Osteoblast (primary cell): ENCODE measurements at regions not wholly inside any gene's neighbourhood (a gene's known extent, or its start where the extent isn't known, plus 50 kb on each side); places are given as distances from the start of the nearest gene placed in this dataset.

ENCODE experiments used
- DNase-seq: peaks from one replicate; pipeline ENCODE4 v3.0.0; 2011; ENCODE audit warnings: low spot score, mixed read lengths; ENCODE audit not compliant: insufficient read length; ENCODE audit errors: missing footprints
- H2AFZ ChIP-seq: 2 replicates; pipeline ENCODE4 v1.6.0; 2011; ENCODE audit warnings: mild to moderate bottlenecking, low read length
- H3K27ac ChIP-seq: 2 replicates; pipeline ENCODE4 v1.5.1; 2011; ENCODE audit warnings: mild to moderate bottlenecking, low read depth, low read length, moderate library complexity
- H3K27me3 ChIP-seq: 2 replicates; pipeline ENCODE4 v1.6.0; 2012; ENCODE audit warnings: mild to moderate bottlenecking, control low read depth, inconsistent platforms, low read length, moderate library complexity; ENCODE audit not compliant: insufficient read depth
- H3K36me3 ChIP-seq: 2 replicates; pipeline ENCODE4 v1.5.1; 2011; ENCODE audit warnings: mild to moderate bottlenecking, low read length, control low read depth, moderate library complexity; ENCODE audit not compliant: insufficient read depth
- H3K4me1 ChIP-seq: 2 replicates; pipeline ENCODE4 v1.5.1; 2011; ENCODE audit warnings: mild to moderate bottlenecking, low read length, control low read depth, moderate library complexity; ENCODE audit not compliant: insufficient read depth
- H3K4me2 ChIP-seq: 2 replicates; pipeline ENCODE4 v1.6.0; 2011; ENCODE audit warnings: mild to moderate bottlenecking, low read length; ENCODE audit not compliant: insufficient read depth
- H3K4me3 ChIP-seq: fragments of 200-600 bp; sonication (generic); 3 replicates; pipeline ENCODE4 v1.5.1; 2012; ENCODE audit warnings: mild to moderate bottlenecking, low read length, inconsistent platforms; ENCODE audit not compliant: insufficient read depth
- H3K79me2 ChIP-seq: 2 replicates; pipeline ENCODE4 v1.6.0; 2012; ENCODE audit warnings: mild to moderate bottlenecking, low read length, control low read depth, inconsistent platforms; ENCODE audit not compliant: insufficient read depth
- H3K9me3 ChIP-seq: 2 replicates; pipeline ENCODE4 v1.5.1; 2011; ENCODE audit warnings: low read depth, low read length, control low read depth
- H4K20me1 ChIP-seq: 2 replicates; pipeline ENCODE4 v1.6.0; 2012; ENCODE audit warnings: mild to moderate bottlenecking, low read length, control low read depth; ENCODE audit not compliant: insufficient read depth
- CTCF ChIP-seq: IDR thresholded peaks from 2 replicates; pipeline ENCODE4 v1.5.1; 2011; ENCODE audit warnings: mild to moderate bottlenecking, low read depth, low read length, moderate library complexity; ENCODE audit errors: extremely low read depth

GRCh38 chrX:139298437-139298836 lies 232.1 kb upstream of the F9 start:
- Histone ChIP-seq H2AFZ (no peak overlapping the region), H3K27ac (no peak overlapping the region)

DNA sequence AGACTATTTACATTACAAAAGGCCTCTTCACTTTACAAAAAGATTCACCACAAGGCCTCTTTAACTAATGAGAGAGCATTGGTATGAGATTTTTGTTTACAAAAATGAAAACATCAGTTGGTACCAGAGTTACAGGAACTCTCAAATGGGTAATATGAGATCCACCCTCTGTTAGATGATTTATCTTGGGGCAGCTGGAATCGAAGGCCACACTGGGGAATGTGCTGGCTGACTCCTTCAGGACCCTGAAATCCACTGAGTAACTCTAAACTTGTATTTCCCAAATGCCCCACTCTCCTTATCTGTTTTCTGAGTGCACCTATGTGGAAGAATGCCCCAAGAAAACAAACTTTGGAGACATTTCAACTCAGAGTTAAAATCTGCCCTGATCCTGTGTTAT lies 232.9 kb upstream of the F9 start:
- Histone ChIP-seq H3K79me2 (no peaks in the 10 kb centered on the region), H3K4me3 (no peak overlapping the region), H3K4me2 (no peak overlapping the region), H4K20me1 (no peaks in the 10 kb centered on the region), H3K9me3 (peaks cover 2% of the 10 kb centered on the region), H3K27ac (no peak overlapping the region), H3K4me1 (no peaks in the 10 kb centered on the region), H3K27me3 (no peaks in the 10 kb centered on the region), H2AFZ (no peak overlapping the region), H3K36me3 (no peaks in the 10 kb centered on the region)
- no peak for TF ChIP-seq CTCF
- DNase-seq = no peak

More at GRCh38 chrX:139298437-139298836, 232.1 kb upstream of the F9 start:
- H3K36me3 ChIP-seq = no peaks in the 10 kb centered on the region
- TF ChIP-seq CTCF = no peak
- no peak overlapping the region for H3K4me3 ChIP-seq
- no peaks in the 10 kb centered on the region for H3K27me3 ChIP-seq
- H3K79me2 ChIP-seq = no peaks in the 10 kb centered on the region
- H4K20me1 ChIP-seq = no peaks in the 10 kb centered on the region
- peaks cover 2% of the 10 kb centered on the region for H3K9me3 ChIP-seq
- no peaks in the 10 kb centered on the region for H3K4me1 ChIP-seq
- DNase-seq = no peak
- H3K4me2 ChIP-seq = no peak overlapping the region

DNA sequence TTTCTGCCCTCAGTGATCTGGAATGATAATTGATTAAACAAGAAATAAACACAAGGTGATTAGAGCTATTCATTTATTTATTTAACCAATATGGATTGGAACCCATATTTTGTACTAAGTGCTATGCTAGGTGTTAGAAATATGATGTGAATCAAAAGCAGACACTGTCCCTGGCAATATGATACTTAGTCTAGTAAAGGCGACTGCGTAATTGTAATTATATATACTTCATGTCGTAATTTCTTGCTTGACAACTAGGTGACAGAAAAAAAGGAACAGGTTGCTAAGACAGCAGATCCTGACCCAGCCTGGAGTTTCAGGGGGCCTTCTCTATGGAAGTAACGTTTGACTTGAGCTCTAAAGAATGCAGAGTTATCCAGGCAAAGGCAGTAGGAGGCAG lies 236.5 kb upstream of the F9 start:
- no peaks in the 10 kb centered on the region for H3K36me3 ChIP-seq
- no peak for DNase-seq
- no peak overlapping the region for H2AFZ ChIP-seq
- no peak overlapping the region for H3K4me3 ChIP-seq
- no peak overlapping the region for H3K27ac ChIP-seq
- no peak overlapping the region for H3K4me2 ChIP-seq
- H3K4me1 ChIP-seq = no peaks in the 10 kb centered on the region
- peaks cover 2% of the 10 kb centered on the region for H3K9me3 ChIP-seq
- no peaks in the 10 kb centered on the region for H3K79me2 ChIP-seq
- no peak for TF ChIP-seq CTCF
- H4K20me1 ChIP-seq = no peaks in the 10 kb centered on the region
- H3K27me3 ChIP-seq = no peaks in the 10 kb centered on the region

DNA sequence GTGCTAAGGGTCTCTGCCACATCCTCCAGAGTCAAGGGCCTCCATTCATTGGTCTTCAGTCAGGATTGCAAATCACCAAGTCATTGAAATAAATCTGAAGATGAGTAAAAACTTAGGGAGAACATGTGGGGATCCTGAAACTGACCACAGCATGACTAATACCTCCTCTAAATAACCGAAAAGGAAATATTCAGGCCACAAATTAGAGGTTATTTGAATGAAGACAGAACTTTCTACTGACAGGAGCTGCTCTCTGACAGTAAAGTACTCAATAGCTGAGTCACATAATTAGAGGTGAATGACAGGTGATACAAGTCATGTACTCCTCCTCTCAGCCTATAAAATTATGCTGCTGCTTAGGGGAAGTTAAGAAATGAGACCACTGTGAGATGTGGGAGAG lies 240.2 kb upstream of the F9 start:
- no peaks in the 10 kb centered on the region for H3K79me2 ChIP-seq
- no peak overlapping the region for H3K4me3 ChIP-seq
- peaks cover 2% of the 10 kb centered on the region for H3K9me3 ChIP-seq
- no peaks in the 10 kb centered on the region for H4K20me1 ChIP-seq
- no peaks in the 10 kb centered on the region for H3K4me1 ChIP-seq
- H2AFZ ChIP-seq = no peak overlapping the region
- H3K27me3 ChIP-seq = no peaks in the 10 kb centered on the region
- no peaks in the 10 kb centered on the region for H3K36me3 ChIP-seq
- H3K4me2 ChIP-seq = no peak overlapping the region
- DNase-seq = no peak
- no peak overlapping the region for H3K27ac ChIP-seq
- TF ChIP-seq CTCF = no peak
